ENCODE measurements at regions not wholly inside any gene's neighbourhood (a gene's known extent, or its start where the extent isn't known, plus 50 kb on each side); places are given as distances from the start of the nearest gene placed in this dataset.
A peak's percentile ranks its signal among the peaks of the same experiment; 100 is the strongest.

- TF ChIP-seq CHD7 (IDR thresholded peaks at IDR 0.05; ENCODE audit: insufficient replicate concordance, low read length) (peak; percentile 18), POLR2AphosphoS5 (IDR thresholded peaks at IDR 0.05; ENCODE audit: low read depth, low read length) (no peak), NANOG (IDR thresholded peaks at IDR 0.05; ENCODE audit: insufficient read depth, low read depth, low read length, poor library complexity, severe bottlenecking) (peak; percentile 67), CTBP2 (IDR thresholded peaks at IDR 0.05; ENCODE audit: borderline replicate concordance, insufficient read depth, insufficient read length, low read length) (no peak)
Observed at GRCh38 chr9:31736581-31737179, 647.8 kb upstream of the ACO1 start (continued).
